HepG2 (cell line): ENCODE measurements at regions not wholly inside any gene's neighbourhood (a gene's known extent, or its start where the extent isn't known, plus 50 kb on each side); places are given as distances from the start of the nearest gene placed in this dataset.

Experiments used
- ATAC-seq: fragments of 200-7000 bp; cut with Tn5 transposase; 3 replicates; pipeline ENCODE4 v1.9.1; 2020; ENCODE audit warnings: mild to moderate bottlenecking, moderate library complexity
- BruUV-seq: library from RNA; stranded (reverse); fragments of 400-500 nt; replicated peaks from 2 replicates; lab custom pipeline; 2021; lab: Mats Ljungman, UMichigan
- CTCF ChIA-PET: fragments of 300-600 bp; formaldehyde crosslinking; extraction: SDS; loops from one replicate; lab custom pipeline; 2021; ENCODE audit warnings: low total read pairs, inconsistent platforms, low intra/inter-chr PET ratio; lab: Yijun Ruan, JAX
- POLR2A ChIA-PET: fragments of 350-600 bp; sonication (Branson Sonifier 250); formaldehyde crosslinking; loops from one replicate; lab custom pipeline; 2020; ENCODE audit warnings: antibody characterized with exemption, inconsistent platforms; lab: Yijun Ruan, JAX
- DNase-seq: peaks from one replicate; pipeline ENCODE4 v3.0.0-alpha.2; 2015; ENCODE audit warnings: low spot score
- FAIRE-seq: peaks from 3 replicates; lab custom pipeline; 2011; peaks lifted over from hg19 to GRCh38; lab: Jason Lieb, UNC
- H2AFZ ChIP-seq: one replicate; pipeline ENCODE4 v1.6.1; 2011; ENCODE audit warnings: low read length, inconsistent platforms
- H3K27ac ChIP-seq: fragments of 300-600 bp; 3 replicates; pipeline ENCODE4 v1.8.0; 2011; ENCODE audit warnings: mixed run types, mild to moderate bottlenecking, mixed read lengths, low read length, inconsistent platforms; ENCODE audit not compliant: insufficient read depth; ENCODE audit errors: extremely low read length
- H3K27me3 ChIP-seq, 2 experiments: fragments of 200-600 bp in 1 of 2; 2 replicates in 1 of 2; 3 replicates in 1 of 2; pipeline versions ENCODE4 v1.6.0 to v1.8.0; 2011; ENCODE audit warnings: low read length in 2 of 2, mild to moderate bottlenecking in 2 of 2, moderate library complexity in 2 of 2, inconsistent platforms in 1 of 2; ENCODE audit not compliant: insufficient read depth in 2 of 2, control insufficient read depth in 1 of 2
- H3K36me3 ChIP-seq, 2 experiments: fragments of 200-600 bp in 1 of 2; replicated peaks in 1 of 2; 2 replicates in 1 of 2; 3 replicates in 1 of 2; pipeline versions ENCODE4 v1.5.1 to v1.8.0; 2011; ENCODE audit warnings: low read length in 2 of 2, inconsistent platforms in 1 of 2; ENCODE audit not compliant: insufficient read depth in 2 of 2, control insufficient read depth in 1 of 2
- H3K4me1 ChIP-seq: 2 replicates; pipeline ENCODE4 v1.5.1; 2012; ENCODE audit warnings: low read length, inconsistent platforms; ENCODE audit not compliant: insufficient read depth
- H3K4me2 ChIP-seq: 2 replicates; pipeline ENCODE4 v1.6.0; 2011; ENCODE audit warnings: low read depth, low read length, inconsistent platforms
- H3K4me3 ChIP-seq, 3 experiments: fragments of 200-600 bp in 1 of 3; sonication (generic), shearing (Covaris generic) in 1 of 3; replicated peaks in 1 of 3; 2 replicates each; pipeline ENCODE4 v1.5.1; 2011 to 2016; ENCODE audit warnings: low read length in 3 of 3, inconsistent platforms in 2 of 3, low read depth in 2 of 3, mild to moderate bottlenecking in 2 of 3, control low read depth in 1 of 3, mixed read lengths in 1 of 3; ENCODE audit not compliant: insufficient read depth in 1 of 3
- H3K79me2 ChIP-seq: one replicate; pipeline ENCODE4 v1.6.1; 2011; ENCODE audit warnings: low read length, inconsistent platforms; ENCODE audit not compliant: insufficient read depth
- H3K9ac ChIP-seq: 2 replicates; pipeline ENCODE4 v1.6.0; 2011; ENCODE audit warnings: mild to moderate bottlenecking, low read depth, low read length, inconsistent platforms; ENCODE audit not compliant: insufficient read depth
- H3K9me3 ChIP-seq: 2 replicates; pipeline ENCODE4 v1.5.1; 2012; ENCODE audit warnings: mild to moderate bottlenecking, low read length
- H4K20me1 ChIP-seq: 2 replicates; pipeline ENCODE4 v1.6.0; 2011; ENCODE audit warnings: inconsistent platforms, mild to moderate bottlenecking, low read length, moderate library complexity; ENCODE audit not compliant: insufficient read depth
- DMTF1 ChIP-seq: sonication (generic); formaldehyde crosslinking; IDR thresholded peaks from 2 replicates; pipeline ENCODE4 v1.4.0; 2020; ENCODE audit warnings: mild to moderate bottlenecking, missing genetic modification reagents
- HOXA7 ChIP-seq: sonication (generic); formaldehyde crosslinking; IDR thresholded peaks from 2 replicates; pipeline ENCODE4 v1.8.1; 2022; ENCODE audit warnings: mild to moderate bottlenecking, missing genetic modification reagents, moderate library complexity
- IKZF1 ChIP-seq: fragments of 450-650 bp; IDR thresholded peaks from 2 replicates; pipeline ENCODE4 v1.7.1; 2016
- NCOR1 ChIP-seq: fragments of 200-600 bp; sonication (generic); IDR thresholded peaks from 2 replicates; pipeline ENCODE4 v1.7.0; 2017; ENCODE audit warnings: antibody characterized with exemption, low read length, borderline replicate concordance
- POGZ ChIP-seq: sonication (generic); formaldehyde crosslinking; IDR thresholded peaks from 2 replicates; pipeline ENCODE4 v1.4.0; 2020; ENCODE audit warnings: mild to moderate bottlenecking, missing genetic modification reagents
- POLR2G ChIP-seq: fragments of 200-400 bp; formaldehyde crosslinking; IDR thresholded peaks from 2 replicates; pipeline ENCODE4 v1.6.1; 2018; ENCODE audit warnings: mild to moderate bottlenecking, low read depth, low read length, moderate library complexity
- ZFX ChIP-seq: sonication (generic); formaldehyde crosslinking; IDR thresholded peaks from 2 replicates; pipeline ENCODE4 v1.4.0; 2020; ENCODE audit warnings: mild to moderate bottlenecking, low read depth, missing genetic modification reagents, moderate library complexity
- ZNF292 ChIP-seq: sonication (generic); formaldehyde crosslinking; IDR thresholded peaks from 2 replicates; pipeline ENCODE4 v1.8.1; 2022; ENCODE audit warnings: mild to moderate bottlenecking, low read depth, missing genetic modification reagents, borderline replicate concordance
- ZNF431 ChIP-seq: sonication (generic); formaldehyde crosslinking; IDR thresholded peaks from 2 replicates; pipeline ENCODE4 v1.9.0; 2022; ENCODE audit warnings: missing genetic modification reagents, low read depth, mild to moderate bottlenecking, borderline replicate concordance
- ZNF629 ChIP-seq: sonication (generic); formaldehyde crosslinking; conservative IDR thresholded peaks from 2 replicates; pipeline ENCODE4 v1.5.0; 2020; ENCODE audit warnings: missing genetic modification reagents
- ZNF781 ChIP-seq: sonication (generic); formaldehyde crosslinking; IDR thresholded peaks from 2 replicates; pipeline ENCODE4 v1.5.1; 2020; ENCODE audit warnings: borderline replicate concordance, mild to moderate bottlenecking, missing genetic modification reagents; ENCODE audit errors: not compliant biosample characterization
- WGBS: methylation state at CpG from one replicate; pipeline ENCODE4 v1.1.6; 2017; ENCODE audit warnings: low lambda C conversion rate; 5-methylcytosine and 5-hydroxymethylcytosine counted together
- in situ Hi-C: cut with HindIII; loops from 2 replicates; pipeline ENCODE4 v1.10.0; 2017; ENCODE audit warnings: low pct_unique_long_range_greater_than_20kb; ENCODE audit not compliant: extremely low pct_ligation_motif_present
- intact Hi-C: fragments of 100-400 bp; cut with micrococcal nuclease; formaldehyde crosslinking; loops from one replicate; pipeline ENCODE4 v1.10.0; 2022; ENCODE audit not compliant: unreplicated experiment
- TF ChIP-seq, protein P1 (sequence below): sonication (generic); formaldehyde crosslinking; IDR thresholded peaks from 2 replicates; pipeline ENCODE4 v1.5.1; 2020; ENCODE audit warnings: mild to moderate bottlenecking, moderate library complexity, missing genetic modification reagents

GRCh38 chr11:11215058-11215815 is 137.8 kb downstream of the CSNK2A3 start (continued):
- no peak for TF ChIP-seq ZNF292

- H3K36me3 ChIP-seq = no peaks in the 10 kb centered on the region
- H3K9ac ChIP-seq = no peak overlapping the region
- no peak for TF ChIP-seq POGZ (CRISPR knock-in tag)
- no peak for TF ChIP-seq HOXA7 (CRISPR knock-in tag)
- no peak for TF ChIP-seq ZNF781 (CRISPR knock-in tag)
- TF ChIP-seq NCOR1 = no peak
- H2AFZ ChIP-seq = no peak overlapping the region
- in situ Hi-C loops = no loop called here
- H3K27ac ChIP-seq = no peak overlapping the region
- WGBS = 11% methylated on average over 4 of the region's 4 CpGs
- H3K9me3 ChIP-seq = no peaks in the 10 kb centered on the region
- no peaks in the 10 kb centered on the region for H3K79me2 ChIP-seq
- intact Hi-C loops = no loop called here
- no peak overlapping the region for H3K4me3 ChIP-seq
- CTCF ChIA-PET = no interaction called here
- peaks cover 0 to 8% of the 10 kb centered on the region in 2 experiments; a peak in 1 of 5 replicates for H3K27me3 ChIP-seq
- BruUV-seq = no TSS peak
- no peaks in the 10 kb centered on the region for H4K20me1 ChIP-seq
- POLR2A ChIA-PET = no interaction called here
- ATAC-seq = no peak
- H3K4me2 ChIP-seq = no peak overlapping the region
- no peak for FAIRE-seq
- no peak for DNase-seq
- H3K4me1 ChIP-seq = no peaks in the 10 kb centered on the region
Observed at GRCh38 chr11:11213117-11213516, 139.9 kb downstream of the CSNK2A3 start.

DNA sequence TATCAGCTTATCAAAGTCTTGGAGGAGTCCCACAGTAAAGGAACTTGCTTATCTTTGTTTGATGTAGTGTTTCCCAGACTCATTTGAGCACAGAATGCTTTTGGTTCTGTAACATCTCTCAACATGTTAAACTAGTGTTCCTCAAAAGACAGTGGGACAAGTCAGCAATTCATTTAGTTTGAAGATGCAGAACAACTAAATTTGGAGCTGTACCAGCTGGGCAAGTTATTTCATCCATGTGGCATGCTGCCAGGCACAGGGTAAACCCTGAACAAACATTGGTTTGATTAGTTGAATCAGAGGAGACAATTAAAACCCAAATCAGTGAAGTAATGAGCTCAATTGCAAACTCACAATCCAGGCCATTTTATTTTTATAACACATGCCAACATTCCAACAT is 141.2 kb downstream of the CSNK2A3 start:
- ATAC-seq = no peak
- no peaks in the 10 kb centered on the region for H4K20me1 ChIP-seq
- no peak overlapping the region for H3K9ac ChIP-seq
- TF ChIP-seq, protein P1, sequence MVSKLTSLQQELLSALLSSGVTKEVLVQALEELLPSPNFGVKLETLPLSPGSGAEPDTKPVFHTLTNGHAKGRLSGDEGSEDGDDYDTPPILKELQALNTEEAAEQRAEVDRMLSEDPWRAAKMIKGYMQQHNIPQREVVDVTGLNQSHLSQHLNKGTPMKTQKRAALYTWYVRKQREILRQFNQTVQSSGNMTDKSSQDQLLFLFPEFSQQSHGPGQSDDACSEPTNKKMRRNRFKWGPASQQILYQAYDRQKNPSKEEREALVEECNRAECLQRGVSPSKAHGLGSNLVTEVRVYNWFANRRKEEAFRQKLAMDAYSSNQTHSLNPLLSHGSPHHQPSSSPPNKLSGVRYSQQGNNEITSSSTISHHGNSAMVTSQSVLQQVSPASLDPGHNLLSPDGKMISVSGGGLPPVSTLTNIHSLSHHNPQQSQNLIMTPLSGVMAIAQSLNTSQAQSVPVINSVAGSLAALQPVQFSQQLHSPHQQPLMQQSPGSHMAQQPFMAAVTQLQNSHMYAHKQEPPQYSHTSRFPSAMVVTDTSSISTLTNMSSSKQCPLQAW = no peak
- TF ChIP-seq DMTF1 (CRISPR knock-in tag) = no peak
- TF ChIP-seq POLR2G = no peak
- TF ChIP-seq ZNF431 (CRISPR knock-in tag) = no peak
- TF ChIP-seq ZNF629 (CRISPR knock-in tag) = no peak
- TF ChIP-seq IKZF1 = no peak
- TF ChIP-seq ZFX (CRISPR knock-in tag) = no peak
- no peaks in the 10 kb centered on the region for H3K4me1 ChIP-seq
- no peak overlapping the region for H3K4me3 ChIP-seq
- H3K27me3 ChIP-seq = peaks cover 0 to 4% of the 10 kb centered on the region in 2 experiments; a peak in 1 of 5 replicates
- no TSS peak for BruUV-seq
- no peaks in the 10 kb centered on the region for H3K9me3 ChIP-seq
- ChIA-PET POLR2A (no interaction called here), CTCF (no interaction called here)
- in situ Hi-C loops (no loop called here), intact Hi-C loops (no loop called here)
- no peak overlapping the region for H3K4me2 ChIP-seq
- DNase-seq = no peak
- no peak overlapping the region for H3K27ac ChIP-seq
- no peak for FAIRE-seq
- no peak overlapping the region for H2AFZ ChIP-seq
- no peaks in the 10 kb centered on the region for H3K36me3 ChIP-seq
- H3K79me2 ChIP-seq = no peaks in the 10 kb centered on the region
